ENCODE measurements at regions not wholly inside any gene's neighbourhood (a gene's known extent, or its start where the extent isn't known, plus 50 kb on each side); places are given as distances from the start of the nearest gene placed in this dataset.
"Not testable (repeated sequence)": the region's sequence is repeated elsewhere in the genome, so short reads cannot be mapped to it uniquely, and the experiment has no call there.

DNA sequence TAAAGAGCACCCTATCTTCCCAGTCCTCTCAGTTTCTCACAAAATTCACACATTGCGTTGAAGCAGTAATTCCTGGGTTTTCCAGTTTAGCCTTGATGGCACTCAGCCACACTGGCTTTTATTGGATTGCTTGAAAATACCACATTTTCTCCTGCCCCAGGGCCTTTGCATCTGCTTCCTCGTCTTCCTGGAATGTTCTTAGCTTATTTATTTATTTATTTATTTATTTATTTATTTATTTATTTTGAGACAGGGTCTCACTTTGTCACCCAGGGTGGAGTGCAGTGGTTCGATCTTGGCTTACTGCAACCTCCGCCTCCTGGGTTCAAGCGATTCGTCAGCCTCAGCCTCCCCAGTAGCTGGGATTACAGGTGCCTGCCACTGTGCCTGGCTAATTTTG, 680.0 kb upstream of the SALL1 start:
- TF ChIP-seq, protein P1, sequence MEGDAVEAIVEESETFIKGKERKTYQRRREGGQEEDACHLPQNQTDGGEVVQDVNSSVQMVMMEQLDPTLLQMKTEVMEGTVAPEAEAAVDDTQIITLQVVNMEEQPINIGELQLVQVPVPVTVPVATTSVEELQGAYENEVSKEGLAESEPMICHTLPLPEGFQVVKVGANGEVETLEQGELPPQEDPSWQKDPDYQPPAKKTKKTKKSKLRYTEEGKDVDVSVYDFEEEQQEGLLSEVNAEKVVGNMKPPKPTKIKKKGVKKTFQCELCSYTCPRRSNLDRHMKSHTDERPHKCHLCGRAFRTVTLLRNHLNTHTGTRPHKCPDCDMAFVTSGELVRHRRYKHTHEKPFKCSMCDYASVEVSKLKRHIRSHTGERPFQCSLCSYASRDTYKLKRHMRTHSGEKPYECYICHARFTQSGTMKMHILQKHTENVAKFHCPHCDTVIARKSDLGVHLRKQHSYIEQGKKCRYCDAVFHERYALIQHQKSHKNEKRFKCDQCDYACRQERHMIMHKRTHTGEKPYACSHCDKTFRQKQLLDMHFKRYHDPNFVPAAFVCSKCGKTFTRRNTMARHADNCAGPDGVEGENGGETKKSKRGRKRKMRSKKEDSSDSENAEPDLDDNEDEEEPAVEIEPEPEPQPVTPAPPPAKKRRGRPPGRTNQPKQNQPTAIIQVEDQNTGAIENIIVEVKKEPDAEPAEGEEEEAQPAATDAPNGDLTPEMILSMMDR (IDR thresholded peaks at IDR 0.05; ENCODE audit: extremely low read depth in 1 of 2, insufficient read depth in 1 of 2, low read depth in 1 of 2, low read length in 2 of 2): not testable (repeated sequence)
- not testable (repeated sequence) for TF ChIP-seq POLR2A (IDR thresholded peaks at IDR 0.05; ENCODE audit: low read depth, low read length); EZH2 (IDR thresholded peaks at IDR 0.05; ENCODE audit: borderline replicate concordance, low read depth, low read length, severe bottlenecking); POLR2AphosphoS5 (IDR thresholded peaks at IDR 0.05; ENCODE audit: insufficient read depth, low read depth, low read length); MYC (IDR thresholded peaks at IDR 0.05; ENCODE audit: low read depth, low read length); FOS (IDR thresholded peaks at IDR 0.05; ENCODE audit: borderline replicate concordance, insufficient read depth, low read length); JUN (IDR thresholded peaks at IDR 0.05; ENCODE audit: borderline replicate concordance, insufficient read depth, insufficient read length, low read depth)
- TF ChIP-seq, protein P2, sequence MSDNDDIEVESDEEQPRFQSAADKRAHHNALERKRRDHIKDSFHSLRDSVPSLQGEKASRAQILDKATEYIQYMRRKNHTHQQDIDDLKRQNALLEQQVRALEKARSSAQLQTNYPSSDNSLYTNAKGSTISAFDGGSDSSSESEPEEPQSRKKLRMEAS (IDR thresholded peaks at IDR 0.05; ENCODE audit: insufficient read depth, insufficient read length): not testable (repeated sequence)

All from endothelial cell of umbilical vein (primary cell).